ENCODE measurements at regions not wholly inside any gene's neighbourhood (a gene's known extent, or its start where the extent isn't known, plus 50 kb on each side); places are given as distances from the start of the nearest gene placed in this dataset.

- Histone ChIP-seq H3K9me3 (no peaks in the 10 kb centered on the region), H3K27ac (replicated peaks in 1 of 4) (no peak overlapping the region), H3K36me3 (no peaks in the 10 kb centered on the region), H3K27me3 (no peaks in the 10 kb centered on the region), H3K4me3 (no peak overlapping the region), H3K4me1 (no peaks in the 10 kb centered on the region)
- TF ChIP-seq CTCF (IDR thresholded peaks at IDR 0.05), result no peak
- no peak for TF ChIP-seq POLR2A (IDR thresholded peaks at IDR 0.05; ENCODE audit: low read depth)
- no peak for TF ChIP-seq POLR2AphosphoS5 (IDR thresholded peaks at IDR 0.05)
- TF ChIP-seq EP300 (IDR thresholded peaks at IDR 0.05), result no peak
- 85% methylated on average over 4 of the region's 4 CpGs for WGBS
- intact Hi-C loops (cut with DNase I), result no loop called here
- no peak for DNase-seq (ENCODE audit: extremely low spot score)
Observed at GRCh38 chr3:84567796-84568195, 391.0 kb upstream of the CADM2 start.

GRCh38 chr3:84573962-84574361 is 384.8 kb upstream of the CADM2 start:
- intact Hi-C loops (cut with DNase I), result no loop called here
- Histone ChIP-seq H3K36me3 (no peaks in the 10 kb centered on the region), H3K9me3 (peaks cover 0 to 6% (median 0%) of the 10 kb centered on the region in 4 donors), H3K27ac (replicated peaks in 1 of 4) (no peak overlapping the region), H3K4me1 (no peaks in the 10 kb centered on the region), H3K4me3 (no peak overlapping the region), H3K27me3 (no peaks in the 10 kb centered on the region)
- DNase-seq (ENCODE audit: extremely low spot score), result no peak
- WGBS, result 40% methylated on average over 1 of the region's 1 CpG
- TF ChIP-seq CTCF (IDR thresholded peaks at IDR 0.05), result no peak
- TF ChIP-seq POLR2AphosphoS5 (IDR thresholded peaks at IDR 0.05), result no peak
- no peak for TF ChIP-seq POLR2A (IDR thresholded peaks at IDR 0.05; ENCODE audit: low read depth)
- TF ChIP-seq EP300 (IDR thresholded peaks at IDR 0.05), result no peak

- Histone ChIP-seq H3K27ac (replicated peaks in 1 of 4) (no peak overlapping the region), H3K4me3 (no peak overlapping the region), H3K9me3 (no peaks in the 10 kb centered on the region), H3K36me3 (no peaks in the 10 kb centered on the region), H3K4me1 (no peaks in the 10 kb centered on the region), H3K27me3 (no peaks in the 10 kb centered on the region)
- intact Hi-C loops (cut with DNase I), result no loop called here
- TF ChIP-seq POLR2A (IDR thresholded peaks at IDR 0.05; ENCODE audit: low read depth) (no peak), CTCF (IDR thresholded peaks at IDR 0.05) (no peak), EP300 (IDR thresholded peaks at IDR 0.05) (no peak), POLR2AphosphoS5 (IDR thresholded peaks at IDR 0.05) (no peak)
- 14% methylated on average over 2 of the region's 2 CpGs for WGBS
- DNase-seq (ENCODE audit: extremely low spot score), result no peak
Observed at GRCh38 chr3:84586427-84586826, 372.4 kb upstream of the CADM2 start.

- WGBS, result 67% methylated on average over 7 of the region's 7 CpGs
- no peak for TF ChIP-seq POLR2AphosphoS5 (IDR thresholded peaks at IDR 0.05)
- no peak for TF ChIP-seq CTCF (IDR thresholded peaks at IDR 0.05)
- TF ChIP-seq POLR2A (IDR thresholded peaks at IDR 0.05; ENCODE audit: low read depth), result no peak
- no peak for TF ChIP-seq EP300 (IDR thresholded peaks at IDR 0.05)
- no peak for DNase-seq (ENCODE audit: extremely low spot score)
- Histone ChIP-seq H3K27me3 (no peaks in the 10 kb centered on the region), H3K4me3 (no peak overlapping the region), H3K4me1 (no peaks in the 10 kb centered on the region), H3K9me3 (no peaks in the 10 kb centered on the region), H3K27ac (replicated peaks in 1 of 4) (no peak overlapping the region), H3K36me3 (no peaks in the 10 kb centered on the region)
- intact Hi-C loops (cut with DNase I), result no loop called here
Observed at GRCh38 chr3:84600703-84601225, 358.0 kb upstream of the CADM2 start.

GRCh38 chr3:84601303-84601702 is 357.5 kb upstream of the CADM2 start:
- Histone ChIP-seq H3K4me1 (no peaks in the 10 kb centered on the region), H3K4me3 (no peak overlapping the region), H3K27me3 (no peaks in the 10 kb centered on the region), H3K9me3 (no peaks in the 10 kb centered on the region), H3K27ac (replicated peaks in 1 of 4) (no peak overlapping the region), H3K36me3 (no peaks in the 10 kb centered on the region)
- DNase-seq (ENCODE audit: extremely low spot score), result no peak
- intact Hi-C loops (cut with DNase I), result no loop called here
- TF ChIP-seq EP300 (IDR thresholded peaks at IDR 0.05) (no peak), CTCF (IDR thresholded peaks at IDR 0.05) (no peak), POLR2A (IDR thresholded peaks at IDR 0.05; ENCODE audit: low read depth) (no peak), POLR2AphosphoS5 (IDR thresholded peaks at IDR 0.05) (no peak)
- 54% methylated on average over 2 of the region's 2 CpGs for WGBS

Measured in esophagus muscularis mucosa (tissue), 4 donors.